ENCODE measurements at regions not wholly inside any gene's neighbourhood (a gene's known extent, or its start where the extent isn't known, plus 50 kb on each side); places are given as distances from the start of the nearest gene placed in this dataset.
"Not testable (repeated sequence)": the region's sequence is repeated elsewhere in the genome, so short reads cannot be mapped to it uniquely, and the experiment has no call there.

- no peaks in the 10 kb centered on the region for H3K4me1 ChIP-seq
- no peaks in the 10 kb centered on the region for H3K36me3 ChIP-seq
- H3K27ac ChIP-seq: no peak overlapping the region
- no peaks in the 10 kb centered on the region for H3K27me3 ChIP-seq
- WGBS, 2 donors (ENCODE audit: low coverage in 1 of 2): 79 to 94% methylated on average over 2 of the region's 2 CpGs
- H3K9me3 ChIP-seq: no peaks in the 10 kb centered on the region
- no peak for ATAC-seq
- no peak overlapping the region for H3K4me3 ChIP-seq
- TF ChIP-seq POLR2A (IDR thresholded peaks at IDR 0.05) (no peak), POLR2AphosphoS5 (IDR thresholded peaks at IDR 0.05) (no peak), EP300 (IDR thresholded peaks at IDR 0.05) (no peak), CTCF (IDR thresholded peaks at IDR 0.05) (no peak)
Observed at GRCh38 chr11:21983431-21983830, 209.5 kb upstream of the ANO5 start.

GRCh38 chr11:21986361-21986760 is 206.5 kb upstream of the ANO5 start:
- H3K27ac ChIP-seq: no peak overlapping the region
- no peak for ATAC-seq
- no peaks in the 10 kb centered on the region for H3K36me3 ChIP-seq
- TF ChIP-seq POLR2AphosphoS5 (IDR thresholded peaks at IDR 0.05) (no peak), CTCF (IDR thresholded peaks at IDR 0.05) (no peak), EP300 (IDR thresholded peaks at IDR 0.05) (no peak), POLR2A (IDR thresholded peaks at IDR 0.05) (no peak)
- H3K4me3 ChIP-seq: no peak overlapping the region
- 82 to 92% methylated on average over 2 of the region's 2 CpGs for WGBS, 2 donors (ENCODE audit: low coverage in 1 of 2)
- no peaks in the 10 kb centered on the region for H3K4me1 ChIP-seq
- no peaks in the 10 kb centered on the region for H3K9me3 ChIP-seq
- H3K27me3 ChIP-seq: no peaks in the 10 kb centered on the region

- Histone ChIP-seq H3K4me1 (no peaks in the 10 kb centered on the region), H3K36me3 (no peaks in the 10 kb centered on the region), H3K9me3 (no peaks in the 10 kb centered on the region), H3K27ac (no peak overlapping the region), H3K27me3 (no peaks in the 10 kb centered on the region), H3K4me3 (no peak overlapping the region)
- ATAC-seq: no peak
- TF ChIP-seq EP300 (IDR thresholded peaks at IDR 0.05) (no peak), CTCF (IDR thresholded peaks at IDR 0.05) (no peak), POLR2A (IDR thresholded peaks at IDR 0.05) (no peak), POLR2AphosphoS5 (IDR thresholded peaks at IDR 0.05) (no peak)
- 33 to 67% methylated on average over 1 of the region's 1 CpG for WGBS, 2 donors (ENCODE audit: low coverage in 1 of 2)
Observed at GRCh38 chr11:21987261-21987660, 205.6 kb upstream of the ANO5 start.

GRCh38 chr11:21988477-21988876 is 204.4 kb upstream of the ANO5 start:
- no peak for TF ChIP-seq POLR2A (IDR thresholded peaks at IDR 0.05)
- TF ChIP-seq CTCF (IDR thresholded peaks at IDR 0.05): peak in 2 of 4 experiments; percentile 28 to 31
- no peak for ATAC-seq
- no peaks in the 10 kb centered on the region for H3K36me3 ChIP-seq
- WGBS, 2 donors (ENCODE audit: low coverage in 1 of 2): 18 to 20% methylated on average over 1 of the region's 1 CpG
- no peaks in the 10 kb centered on the region for H3K4me1 ChIP-seq
- no peaks in the 10 kb centered on the region for H3K9me3 ChIP-seq
- H3K27ac ChIP-seq: no peak overlapping the region
- no peak overlapping the region for H3K4me3 ChIP-seq
- no peaks in the 10 kb centered on the region for H3K27me3 ChIP-seq

- not testable (repeated sequence) for ATAC-seq, H3K4me1 ChIP-seq, H3K4me3 ChIP-seq, H3K27me3 ChIP-seq, H3K36me3 ChIP-seq, H3K27ac ChIP-seq
- WGBS, 2 donors (ENCODE audit: low coverage in 1 of 2): 98 to 100% methylated on average over 1 to 3 of the region's 6 CpGs
- peaks cover 0 to 11% (median 0%) of the 10 kb centered on the region in 3 donors for H3K9me3 ChIP-seq
Observed at GRCh38 chr11:22001803-22002202, 191.1 kb upstream of the ANO5 start.

GRCh38 chr11:22006901-22007300 is 186.0 kb upstream of the ANO5 start:
- no peak for ATAC-seq
- Histone ChIP-seq H3K9me3 (no peaks in the 10 kb centered on the region), H3K4me3 (no peak overlapping the region), H3K4me1 (no peaks in the 10 kb centered on the region), H3K27me3 (no peaks in the 10 kb centered on the region), H3K36me3 (no peaks in the 10 kb centered on the region), H3K27ac (no peak overlapping the region)
- TF ChIP-seq EP300 (IDR thresholded peaks at IDR 0.05): no peak
- no peak for TF ChIP-seq CTCF (IDR thresholded peaks at IDR 0.05)
- no peak for TF ChIP-seq POLR2AphosphoS5 (IDR thresholded peaks at IDR 0.05)
- TF ChIP-seq POLR2A (IDR thresholded peaks at IDR 0.05): no peak
